GM21360 (cell line): ENCODE measurements at regions not wholly inside any gene's neighbourhood (a gene's known extent, or its start where the extent isn't known, plus 50 kb on each side); places are given as distances from the start of the nearest gene placed in this dataset.

Source experiments
- ATAC-seq: cut with Tn5 transposase; IDR thresholded peaks from one replicate; pipeline ENCODE4 v1.9.1; 2021; ENCODE audit warnings: mild to moderate bottlenecking, moderate library complexity; ENCODE audit not compliant: unreplicated experiment

- no peak for ATAC-seq
Measured at GRCh38 chr1:232221802-232222499, 408.0 kb downstream of the SIPA1L2 start.

DNA sequence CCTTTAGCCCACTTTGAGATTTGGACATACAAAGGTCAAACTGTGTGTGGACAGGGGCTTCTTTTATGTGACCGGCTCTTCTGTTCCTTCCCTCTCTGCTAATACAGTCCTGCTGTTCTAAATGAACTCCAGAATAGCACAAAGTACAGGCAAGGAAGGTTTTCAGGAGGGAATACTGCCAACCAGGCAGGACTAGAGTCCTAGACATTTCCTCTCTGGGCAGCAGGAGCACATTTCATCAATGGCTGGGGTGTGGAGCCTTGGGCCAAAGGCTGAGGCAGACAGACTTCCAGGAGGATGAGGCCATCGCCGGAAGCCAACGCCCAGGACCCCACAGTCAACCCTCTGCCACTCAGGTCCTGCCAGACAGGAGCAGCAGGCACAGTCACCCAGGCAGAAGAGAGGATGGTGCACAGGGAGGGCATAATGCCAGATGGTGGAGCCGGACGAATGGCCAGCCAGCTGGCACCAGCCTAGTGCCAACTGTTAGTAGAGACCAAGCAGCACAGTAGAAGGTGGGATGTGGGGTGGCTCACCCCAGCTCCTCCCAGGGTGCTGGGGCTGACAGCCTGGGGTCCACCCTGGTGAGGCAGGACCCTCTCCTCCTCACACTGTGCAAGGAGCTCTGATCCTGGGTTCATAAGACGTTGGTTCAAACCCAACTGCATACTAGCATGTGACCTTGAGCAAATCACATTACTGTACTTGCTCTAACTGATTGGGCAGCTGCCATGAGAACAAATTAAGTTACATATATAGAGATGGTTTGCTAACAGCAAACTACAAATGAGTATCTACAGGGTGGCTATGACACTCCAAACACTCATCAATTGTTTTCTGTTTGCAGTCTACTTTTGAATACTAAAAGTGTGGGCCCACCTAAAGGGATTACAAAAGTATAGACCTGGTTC lies 410.7 kb downstream of the SIPA1L2 start:
- ATAC-seq, result no peak

DNA sequence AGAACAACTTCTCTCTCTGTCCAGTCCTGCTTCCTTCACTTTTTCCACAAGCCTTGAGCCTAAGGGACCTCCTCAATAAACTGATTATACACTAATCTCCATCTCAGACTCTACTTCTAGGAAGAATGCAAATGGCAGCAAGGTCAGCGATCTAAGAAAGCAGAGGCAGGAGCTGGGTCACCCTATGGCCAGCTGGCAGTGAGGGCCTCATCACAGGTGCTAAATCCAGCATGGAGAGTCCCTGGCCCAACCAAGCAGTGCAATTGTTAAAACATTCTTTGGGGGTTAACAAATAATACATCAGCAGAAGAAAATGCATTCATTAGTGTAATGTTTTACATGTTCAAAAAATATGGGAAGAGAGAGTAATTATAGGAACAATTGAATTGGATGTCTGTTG lies 416.0 kb downstream of the SIPA1L2 start:
- no peak for ATAC-seq

DNA sequence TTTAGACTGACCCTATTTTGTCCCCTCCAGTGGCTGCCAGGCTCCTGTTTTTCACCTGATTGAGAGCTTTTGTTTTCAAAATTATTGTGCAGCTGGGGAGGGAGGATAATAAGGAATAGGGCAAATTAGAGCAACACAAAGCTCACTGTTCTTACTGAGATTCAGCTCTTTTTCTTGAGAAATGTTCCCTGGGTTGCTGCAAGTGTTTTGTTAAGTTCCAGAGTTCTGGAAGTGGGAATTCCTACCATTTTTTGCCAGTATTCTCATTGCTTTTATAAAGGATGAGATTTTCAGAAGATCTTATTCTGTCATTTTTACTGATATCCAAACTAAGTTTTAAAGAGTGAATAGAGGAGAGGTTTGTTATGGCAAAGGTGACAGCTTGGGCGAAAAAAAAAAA lies 417.7 kb downstream of the SIPA1L2 start:
- no peak for ATAC-seq

- ATAC-seq, result peak; percentile 67
Measured at GRCh38 chr1:232211149-232211548, 418.8 kb downstream of the SIPA1L2 start.

GRCh38 chr1:232209357-232209756 lies 420.6 kb downstream of the SIPA1L2 start:
- no peak for ATAC-seq

GRCh38 chr1:232207073-232207866 lies 422.7 kb downstream of the SIPA1L2 start:
- no peak for ATAC-seq

- no peak for ATAC-seq
Measured at GRCh38 chr1:232204269-232204668, 425.7 kb downstream of the SIPA1L2 start.

GRCh38 chr1:232201024-232201423 lies 428.9 kb downstream of the SIPA1L2 start:
- no peak for ATAC-seq

DNA sequence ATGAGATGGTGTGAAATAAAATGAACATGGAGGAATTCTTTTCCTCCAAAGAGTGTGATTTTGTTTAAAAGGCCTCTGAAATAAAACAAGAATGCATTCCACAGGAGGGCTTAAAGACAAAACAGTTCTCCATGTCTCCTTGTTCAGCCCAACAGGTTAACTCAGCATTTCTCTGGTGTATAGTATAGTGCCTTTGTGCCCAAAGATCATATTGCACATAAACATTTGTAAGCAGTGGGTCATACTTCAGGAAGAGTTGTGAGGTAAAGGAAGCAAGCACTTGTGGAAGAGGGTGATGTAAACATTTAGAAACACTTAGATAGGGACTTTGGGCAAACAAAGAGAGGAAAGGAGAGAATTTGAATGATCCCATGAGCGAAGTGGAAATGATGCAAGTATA lies 433.9 kb downstream of the SIPA1L2 start:
- ATAC-seq, result no peak

DNA sequence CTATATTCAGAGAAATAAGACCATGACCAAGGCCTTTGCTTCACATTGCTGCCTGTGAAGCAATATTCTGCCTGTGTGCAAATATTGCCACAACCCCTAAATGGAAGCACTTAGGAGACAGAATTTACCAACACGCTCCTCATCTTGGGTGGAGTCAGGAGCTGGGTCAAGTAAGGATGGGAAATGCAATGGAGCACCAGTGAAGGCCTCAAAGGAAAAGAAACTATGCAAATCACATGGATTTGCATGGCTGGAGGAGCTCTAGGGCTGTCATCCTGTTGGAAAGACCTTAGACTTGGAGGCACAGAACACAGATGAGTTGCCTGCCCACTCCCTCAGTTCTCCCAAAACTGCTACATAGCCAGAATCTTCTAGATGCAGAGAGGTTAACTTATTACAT lies 435.5 kb downstream of the SIPA1L2 start:
- no peak for ATAC-seq

GRCh38 chr1:232193451-232193783 lies 436.5 kb downstream of the SIPA1L2 start:
- ATAC-seq, result no peak

- no peak for ATAC-seq
Measured at GRCh38 chr1:232192781-232193450, 437.0 kb downstream of the SIPA1L2 start.

GRCh38 chr1:232191560-232191959 lies 438.4 kb downstream of the SIPA1L2 start:
- ATAC-seq, result no peak

DNA sequence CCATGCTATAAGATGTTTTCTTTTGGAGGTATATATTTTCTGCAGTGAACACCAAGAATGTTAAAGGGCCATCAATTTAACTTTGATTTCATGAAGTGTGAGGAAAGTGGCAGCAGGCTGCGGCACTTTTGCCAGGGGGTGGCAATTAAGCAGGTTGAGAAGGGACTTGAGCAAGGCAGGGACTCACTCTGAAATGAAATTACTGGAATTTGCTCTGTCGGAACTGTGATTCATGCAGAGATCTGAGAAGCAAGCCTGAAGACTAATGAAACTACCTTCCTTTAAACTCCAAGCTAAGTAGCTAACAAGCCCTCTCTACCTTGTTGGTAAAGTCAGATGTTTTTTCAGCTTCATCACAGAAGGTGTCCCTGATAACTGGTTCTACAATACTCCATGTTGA lies 441.6 kb downstream of the SIPA1L2 start:
- no peak for ATAC-seq

- ATAC-seq, result no peak
Measured at GRCh38 chr1:232186931-232187330, 443.0 kb downstream of the SIPA1L2 start.

DNA sequence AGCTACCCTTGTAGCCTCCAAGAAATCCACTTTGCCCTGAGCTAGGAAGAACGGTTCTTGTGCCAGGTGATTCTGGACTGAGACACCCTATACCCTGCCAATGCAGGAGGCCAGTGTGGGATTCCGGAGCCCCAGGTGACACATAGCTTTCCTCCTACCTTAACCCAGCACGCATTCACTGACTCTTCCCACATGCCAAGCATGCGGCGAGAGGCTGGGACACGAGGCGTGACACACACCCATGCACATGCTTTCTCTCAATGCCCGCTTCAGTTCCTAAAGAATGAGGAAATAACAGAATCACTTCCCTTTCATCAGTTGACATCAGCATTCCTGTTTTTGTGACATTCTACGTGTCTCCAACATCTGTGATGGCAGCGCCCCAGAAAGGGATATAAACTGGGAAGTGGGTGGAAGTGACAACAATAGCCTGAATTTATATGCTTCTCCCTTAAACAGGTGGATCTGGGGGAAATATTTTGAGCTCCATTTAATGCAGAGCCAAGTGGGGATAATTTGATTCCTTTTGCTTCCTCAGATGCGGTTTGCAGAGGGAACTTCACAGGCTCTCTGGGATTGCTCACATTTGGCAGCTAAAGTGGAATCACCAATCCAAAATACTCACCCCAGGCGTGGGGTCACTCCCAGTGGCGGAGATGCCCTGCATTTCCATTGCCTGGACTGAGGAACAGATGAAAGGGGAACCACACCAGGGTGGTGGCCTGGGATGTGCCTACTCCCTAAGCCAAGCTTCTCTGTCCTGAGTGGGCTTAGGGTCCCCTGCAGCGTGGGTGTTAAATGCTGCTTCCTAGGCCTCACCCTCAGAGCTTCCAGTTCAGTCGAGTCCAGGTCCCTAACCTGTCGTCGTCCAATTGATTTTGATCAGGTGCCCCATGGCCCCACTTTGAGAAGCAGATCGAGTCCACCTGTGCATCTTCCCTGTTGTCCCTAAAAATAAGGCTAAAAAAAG lies 445.1 kb downstream of the SIPA1L2 start:
- ATAC-seq, result no peak

- no peak for ATAC-seq
Measured at GRCh38 chr1:232183802-232184201, 446.1 kb downstream of the SIPA1L2 start.

DNA sequence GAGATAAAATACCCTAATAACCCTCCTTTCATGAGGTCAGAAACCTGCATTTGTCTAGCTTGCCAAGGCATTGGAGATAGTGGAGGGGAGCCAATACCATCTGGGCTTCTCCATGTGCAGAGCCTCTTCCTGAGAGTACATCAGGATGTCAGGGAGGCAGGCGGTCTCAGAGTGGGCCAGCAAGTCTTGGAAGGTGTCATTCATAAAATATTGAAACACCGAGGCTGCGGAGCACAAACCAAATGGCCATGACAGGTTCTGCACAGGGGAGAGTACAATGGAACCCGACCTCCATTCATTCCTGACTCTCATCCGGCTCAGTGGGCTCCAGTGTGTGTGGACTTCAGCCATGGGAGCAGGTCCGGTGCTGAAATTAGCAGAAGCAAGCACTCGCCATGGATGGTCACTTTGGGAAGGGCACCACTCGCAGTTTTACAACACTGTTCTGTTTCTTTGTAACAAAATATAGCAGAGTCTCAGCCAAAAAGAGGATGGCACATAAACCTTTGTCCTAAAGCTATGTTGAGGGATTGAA lies 446.6 kb downstream of the SIPA1L2 start:
- ATAC-seq, result no peak

GRCh38 chr1:232182236-232182635 lies 447.7 kb downstream of the SIPA1L2 start:
- no peak for ATAC-seq
